HG03565 (cell line): ENCODE measurements at regions not wholly inside any gene's neighbourhood (a gene's known extent, or its start where the extent isn't known, plus 50 kb on each side); places are given as distances from the start of the nearest gene placed in this dataset.

Experiments
- ATAC-seq: cut with Tn5 transposase; IDR thresholded peaks from one replicate; pipeline ENCODE4 v1.9.1; 2021; ENCODE audit warnings: mild to moderate bottlenecking, moderate library complexity; ENCODE audit not compliant: unreplicated experiment

- no peak for ATAC-seq
Measured at GRCh38 chr6:22668307-22668706, 98.9 kb downstream of the HDGFL1 start.

GRCh38 chr6:22668717-22669116 lies 99.4 kb downstream of the HDGFL1 start:
- no peak for ATAC-seq

- ATAC-seq, result no peak
Measured at GRCh38 chr6:22670605-22671004, 101.2 kb downstream of the HDGFL1 start.

GRCh38 chr6:22673474-22673873 lies 104.1 kb downstream of the HDGFL1 start:
- ATAC-seq, result no peak

GRCh38 chr6:22680950-22681349 lies 111.6 kb downstream of the HDGFL1 start:
- ATAC-seq, result no peak

DNA sequence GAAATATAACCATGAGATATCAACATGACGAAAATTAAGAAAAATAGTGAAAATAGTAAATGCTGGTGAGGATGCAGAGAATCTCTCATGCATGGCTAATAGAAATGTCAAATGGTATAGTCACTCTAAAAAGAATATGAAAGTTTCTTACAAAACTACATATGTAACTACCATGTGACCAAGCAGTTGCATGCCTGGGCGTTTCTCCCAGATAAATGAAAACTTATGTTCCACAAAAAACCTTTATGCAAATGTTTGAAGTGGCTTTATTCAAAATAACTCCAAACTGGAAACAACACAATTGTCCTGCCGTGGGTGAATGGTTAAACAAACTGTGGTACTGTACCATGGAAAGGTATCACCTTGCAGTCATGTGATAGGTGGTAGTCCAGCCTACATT lies 112.4 kb downstream of the HDGFL1 start:
- ATAC-seq, result no peak

DNA sequence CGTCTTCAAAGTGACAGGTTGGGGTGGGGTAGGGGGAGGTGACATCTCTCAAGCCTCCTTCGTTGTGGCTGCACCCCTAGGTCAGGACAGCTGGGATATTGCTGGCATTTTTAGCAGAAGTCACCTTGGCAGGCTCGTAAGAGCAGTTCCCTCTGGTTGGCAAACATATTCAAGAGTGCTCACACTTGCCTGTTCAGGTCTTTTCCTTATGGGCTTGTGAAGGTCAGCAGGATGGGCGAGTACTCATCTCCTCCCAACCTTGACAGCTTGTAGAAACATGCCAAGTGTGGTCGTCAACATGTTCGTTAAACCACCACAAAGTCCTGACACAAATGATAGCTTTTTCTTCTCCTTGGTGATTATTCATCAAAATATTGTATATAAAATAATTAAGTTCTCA lies 113.6 kb downstream of the HDGFL1 start:
- ATAC-seq, result no peak

DNA sequence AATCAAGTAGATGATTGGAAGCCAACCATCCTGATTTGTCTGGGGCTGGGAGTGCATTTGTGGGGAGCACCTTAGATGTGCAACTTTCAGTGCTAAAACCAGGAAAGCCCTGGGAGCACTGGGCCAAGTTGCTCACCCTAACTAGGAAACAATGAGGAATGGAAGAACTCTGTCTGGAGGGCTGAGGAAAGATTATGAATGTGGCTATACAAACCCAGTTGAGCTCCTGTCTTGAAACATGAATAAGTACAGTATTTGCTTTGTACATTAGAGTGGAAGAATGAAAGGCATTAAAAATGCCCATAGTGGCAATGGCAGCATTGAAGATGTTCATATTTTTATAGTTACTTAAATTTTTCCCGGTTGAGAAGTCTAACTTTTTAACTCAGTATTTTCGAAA lies 121.1 kb downstream of the HDGFL1 start:
- ATAC-seq, result no peak

DNA sequence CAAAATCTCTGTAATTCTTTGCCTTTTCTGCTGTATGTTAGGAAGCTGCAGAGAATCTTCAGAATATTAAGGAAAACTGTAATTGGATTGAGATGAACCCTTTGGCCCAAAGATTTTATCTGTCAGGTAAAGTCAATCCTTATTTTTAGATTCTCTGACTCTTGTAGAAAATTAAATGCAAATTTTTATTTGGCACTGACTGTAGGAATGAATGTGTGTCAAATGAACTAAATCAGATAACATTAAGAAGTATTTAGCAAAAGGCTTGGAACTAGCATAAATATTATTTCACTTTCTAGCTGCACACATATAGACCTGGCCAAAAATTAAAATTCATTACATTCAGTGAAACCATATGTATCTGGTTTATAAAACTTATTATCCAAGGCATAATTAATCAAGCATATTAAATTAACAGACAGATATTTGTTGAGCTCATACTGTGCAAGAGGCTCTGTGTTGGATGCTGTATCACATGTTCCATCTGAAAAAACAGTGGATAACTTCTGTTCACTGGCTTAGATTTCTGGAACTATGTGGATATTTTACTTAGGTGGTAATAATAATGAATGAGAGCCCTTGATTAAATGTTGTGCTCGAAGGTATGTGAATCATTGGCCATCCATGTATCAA lies 124.8 kb downstream of the HDGFL1 start:
- no peak for ATAC-seq

DNA sequence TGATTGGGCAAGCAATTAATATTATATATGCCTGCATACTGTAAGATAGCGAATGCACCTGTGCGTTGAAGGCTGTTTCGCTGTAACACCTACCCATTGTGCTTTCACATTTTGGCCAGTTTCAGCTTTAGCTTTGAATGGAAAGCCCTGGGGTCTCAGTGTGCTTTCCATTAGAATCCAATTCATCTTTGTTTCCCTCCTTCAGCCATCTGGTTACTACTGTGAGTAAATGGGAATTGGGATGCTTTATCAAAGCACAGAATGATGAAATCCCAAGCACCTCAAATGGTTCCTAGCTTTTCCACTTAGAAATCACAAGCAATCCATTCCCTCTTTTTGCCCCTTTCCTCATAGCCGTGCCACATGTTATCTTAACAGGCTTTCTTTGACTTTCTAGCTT lies 127.1 kb downstream of the HDGFL1 start:
- no peak for ATAC-seq

- ATAC-seq, result no peak
Measured at GRCh38 chr6:22697306-22697705, 127.9 kb downstream of the HDGFL1 start.

DNA sequence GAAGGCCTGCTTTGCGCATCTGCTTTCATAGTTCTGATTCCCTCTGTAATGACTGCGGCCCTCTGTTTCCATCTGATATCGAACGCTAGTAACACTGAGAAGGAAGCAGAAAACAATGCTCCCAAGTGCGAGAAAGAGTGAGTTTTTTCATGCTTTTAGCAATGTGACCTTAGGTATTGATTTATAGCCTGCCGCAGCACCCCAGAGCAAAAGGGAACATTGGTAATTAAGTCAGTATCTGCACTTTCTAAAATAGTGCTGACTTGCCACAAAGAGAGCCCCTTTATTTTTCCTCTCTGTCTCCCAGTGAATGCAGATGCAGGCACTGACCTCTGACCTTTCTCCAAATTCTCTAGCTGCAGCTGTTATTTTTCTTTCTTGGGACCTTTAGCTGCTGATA lies 129.8 kb downstream of the HDGFL1 start:
- no peak for ATAC-seq

- no peak for ATAC-seq
Measured at GRCh38 chr6:22706651-22707050, 137.3 kb downstream of the HDGFL1 start.

GRCh38 chr6:22708469-22708868 lies 139.1 kb downstream of the HDGFL1 start:
- ATAC-seq, result no peak

GRCh38 chr6:22709803-22710202 lies 140.4 kb downstream of the HDGFL1 start:
- no peak for ATAC-seq

- no peak for ATAC-seq
Measured at GRCh38 chr6:22716721-22717120, 147.4 kb downstream of the HDGFL1 start.

DNA sequence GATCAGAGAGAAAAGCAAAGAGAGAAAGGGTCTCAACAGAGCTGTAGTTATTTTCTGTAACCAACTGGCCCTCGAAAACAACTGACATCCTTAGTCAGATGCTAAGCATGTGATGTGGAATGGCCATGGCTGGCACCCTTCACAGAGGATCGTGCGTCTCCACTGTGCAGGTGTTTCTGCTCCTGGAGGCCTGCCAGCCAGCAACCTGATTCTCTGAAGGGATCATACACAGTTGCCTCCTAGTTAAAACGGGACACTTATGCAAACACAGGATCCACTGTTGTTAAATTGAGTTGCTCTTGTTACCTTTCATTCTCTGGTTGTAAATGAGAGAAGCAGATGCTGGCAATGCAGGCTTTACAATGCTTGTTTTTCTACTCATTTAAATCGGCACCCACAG lies 148.5 kb downstream of the HDGFL1 start:
- no peak for ATAC-seq

DNA sequence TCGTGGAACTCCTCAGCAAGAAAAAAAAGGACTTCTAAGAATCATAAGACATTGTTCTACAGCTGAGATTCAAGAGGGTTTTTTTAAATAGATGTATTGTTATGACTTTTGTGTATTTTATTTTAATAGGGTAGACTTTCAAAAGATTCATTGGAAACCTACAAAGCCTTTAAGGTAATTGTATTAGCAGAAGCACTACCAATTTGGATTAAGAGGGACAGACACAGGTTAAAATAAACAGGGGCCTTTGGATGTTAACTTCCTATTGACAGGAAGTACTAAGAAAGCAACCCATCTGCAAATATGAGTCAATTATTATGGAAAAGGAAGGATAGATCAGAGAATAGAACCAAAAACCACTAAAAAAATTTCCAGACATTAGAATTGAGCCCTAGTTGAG lies 153.5 kb downstream of the HDGFL1 start:
- ATAC-seq, result no peak

GRCh38 chr6:22726966-22727365 lies 157.6 kb downstream of the HDGFL1 start:
- no peak for ATAC-seq

DNA sequence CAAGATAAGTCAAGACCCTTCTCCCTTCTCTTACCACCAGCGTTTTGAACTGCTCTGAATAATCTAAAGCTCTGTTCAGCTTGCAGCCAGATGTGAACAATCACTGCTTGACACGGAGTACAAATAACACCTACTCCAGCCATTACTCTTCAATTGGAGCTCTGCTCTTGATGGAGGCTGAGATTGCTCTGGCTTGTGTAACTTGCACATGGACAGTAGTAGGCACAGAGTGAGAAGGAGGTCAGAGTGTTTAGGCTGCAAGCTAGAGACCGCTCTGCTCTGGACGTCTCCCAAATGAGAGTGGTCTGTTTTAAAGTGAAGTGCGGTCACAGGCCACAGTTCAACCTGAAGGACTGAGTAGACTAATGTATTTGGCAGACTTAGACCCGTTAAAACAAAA lies 158.3 kb downstream of the HDGFL1 start:
- no peak for ATAC-seq

DNA sequence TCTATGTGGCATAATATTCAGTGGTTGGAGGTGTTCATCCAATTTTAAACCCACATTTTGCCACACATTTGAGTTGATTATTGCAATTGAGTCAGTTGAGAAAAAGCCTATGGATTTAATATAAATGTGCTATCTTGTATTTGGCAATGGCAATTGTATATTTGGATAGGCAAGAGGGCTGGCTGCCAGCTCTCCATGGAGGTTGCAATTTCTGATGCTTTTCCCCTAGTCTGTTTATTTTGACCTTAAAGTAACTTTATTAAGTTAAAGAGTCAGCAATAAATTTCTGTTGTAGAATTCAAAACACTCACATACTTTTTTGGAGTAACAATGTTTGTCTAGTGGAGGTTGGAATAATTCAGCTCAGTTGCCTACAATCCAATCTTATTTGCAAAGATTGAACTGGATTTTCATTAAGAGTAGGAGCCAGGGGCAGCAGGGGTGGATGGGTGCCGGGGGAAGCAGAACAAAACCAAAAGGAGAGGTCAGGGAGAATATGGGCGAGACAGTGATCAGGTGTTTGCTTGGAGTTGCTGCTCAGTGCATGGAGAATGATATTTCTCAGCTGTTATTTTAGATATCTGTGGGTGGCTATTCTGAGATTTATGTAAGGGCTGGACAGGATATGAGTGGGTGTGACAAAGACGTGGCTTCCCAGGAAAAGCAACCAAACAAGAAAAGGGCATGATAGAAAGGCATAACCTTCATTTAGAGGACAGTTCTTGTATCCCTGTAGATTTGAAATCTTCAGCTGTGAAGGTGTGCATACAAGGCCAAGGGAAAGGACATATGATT lies 163.0 kb downstream of the HDGFL1 start:
- ATAC-seq, result no peak

GRCh38 chr6:22736740-22737139 lies 167.4 kb downstream of the HDGFL1 start:
- no peak for ATAC-seq

DNA sequence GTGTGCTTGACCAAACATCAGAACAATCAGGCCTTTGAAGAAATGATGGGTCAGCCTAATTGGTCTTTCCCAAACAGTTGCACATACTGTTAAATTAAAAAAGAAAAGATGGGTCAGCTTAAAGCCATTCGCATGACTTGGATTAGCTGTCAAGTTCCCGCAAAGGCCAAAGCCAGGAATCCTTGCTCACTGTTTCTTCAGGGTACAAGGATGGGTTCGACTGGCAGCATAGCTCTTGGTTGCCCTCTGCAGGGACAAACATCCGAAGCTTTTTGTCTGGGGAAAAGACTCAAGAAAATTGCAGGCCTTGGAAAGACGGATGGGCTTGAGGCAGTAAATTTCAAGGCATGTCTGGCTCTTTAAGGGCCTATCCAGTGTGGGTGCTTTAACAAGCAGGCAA lies 168.0 kb downstream of the HDGFL1 start:
- ATAC-seq, result no peak
